SJCRH30 (cell line): ENCODE measurements at regions not wholly inside any gene's neighbourhood (a gene's known extent, or its start where the extent isn't known, plus 50 kb on each side); places are given as distances from the start of the nearest gene placed in this dataset.
A peak's percentile ranks its signal among the peaks of the same experiment; 100 is the strongest.
"Not testable (repeated sequence)": the region's sequence is repeated elsewhere in the genome, so short reads cannot be mapped to it uniquely, and the experiment has no call there.

Experiments
- DNase-seq, 2 experiments: peaks; one replicate each; pipeline ENCODE4 v3.0.0-alpha.2; 2015 to 2020
- H3K27ac ChIP-seq: fragments of 250-450 bp; sonication (Bioruptor Pico); 2 replicates; pipeline ENCODE4 v1.5.1; 2020; ENCODE audit warnings: mild to moderate bottlenecking, moderate library complexity
- H3K27me3 ChIP-seq: fragments of 250-450 bp; sonication (Bioruptor Pico); 2 replicates; pipeline ENCODE4 v1.5.1; 2020; ENCODE audit warnings: mild to moderate bottlenecking, moderate library complexity
- H3K36me3 ChIP-seq: fragments of 250-450 bp; sonication (Bioruptor Pico); 2 replicates; pipeline ENCODE4 v1.5.1; 2020; ENCODE audit warnings: mild to moderate bottlenecking, moderate library complexity
- H3K4me1 ChIP-seq: fragments of 250-450 bp; sonication (Bioruptor Pico); 2 replicates; pipeline ENCODE4 v1.5.1; 2020; ENCODE audit warnings: mild to moderate bottlenecking, moderate library complexity
- H3K4me3 ChIP-seq: fragments of 250-450 bp; sonication (Bioruptor Pico); 2 replicates; pipeline ENCODE4 v1.5.1; 2020; ENCODE audit warnings: mild to moderate bottlenecking, moderate library complexity
- H3K9me3 ChIP-seq: fragments of 250-450 bp; sonication (Bioruptor Pico); replicated peaks from 2 replicates; pipeline ENCODE4 v1.5.1; 2020; ENCODE audit warnings: mild to moderate bottlenecking, moderate library complexity

DNA sequence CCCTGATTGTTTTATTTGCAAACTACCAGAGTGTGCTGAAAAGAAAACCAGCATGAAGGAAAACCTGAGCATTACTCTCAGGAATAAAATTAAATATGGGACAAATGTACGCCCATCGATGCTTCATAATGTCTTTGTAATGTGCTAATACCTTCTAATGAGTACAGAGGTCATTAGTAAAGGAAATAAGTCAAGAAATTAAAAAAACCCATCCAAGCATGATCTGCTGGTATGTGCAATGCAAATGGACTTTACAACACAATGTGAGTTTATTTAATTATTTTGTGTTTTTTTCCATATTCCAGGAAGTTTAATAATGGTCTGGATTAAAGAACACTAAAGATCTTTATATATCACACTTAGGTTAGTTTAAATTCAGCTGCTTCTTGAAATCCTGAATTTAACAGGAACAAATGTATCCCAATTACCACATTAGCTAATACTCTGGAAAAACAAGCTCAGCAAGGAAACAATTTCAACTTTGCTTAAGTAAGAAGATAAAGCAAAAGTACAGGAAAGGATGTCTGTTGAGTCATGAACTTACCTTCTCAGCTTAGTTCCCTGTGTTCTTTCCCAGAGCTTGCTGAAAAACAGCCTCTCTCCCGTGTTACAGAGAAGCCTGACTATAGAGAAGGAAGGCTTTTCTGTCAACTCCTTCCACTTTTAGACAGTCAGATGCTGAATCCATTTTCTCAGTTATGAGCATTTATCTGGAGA is 179.3 kb upstream of the TMEM260 start:
- no peaks in the 10 kb centered on the region for H3K4me1 ChIP-seq
- no peak for DNase-seq
- H3K36me3 ChIP-seq: no peaks in the 10 kb centered on the region
- H3K9me3 ChIP-seq: no peaks in the 10 kb centered on the region; the same call in 1 of the 2 replicates
- H3K27me3 ChIP-seq: no peaks in the 10 kb centered on the region
- H3K4me3 ChIP-seq: no peak overlapping the region
- H3K27ac ChIP-seq: no peak overlapping the region

DNA sequence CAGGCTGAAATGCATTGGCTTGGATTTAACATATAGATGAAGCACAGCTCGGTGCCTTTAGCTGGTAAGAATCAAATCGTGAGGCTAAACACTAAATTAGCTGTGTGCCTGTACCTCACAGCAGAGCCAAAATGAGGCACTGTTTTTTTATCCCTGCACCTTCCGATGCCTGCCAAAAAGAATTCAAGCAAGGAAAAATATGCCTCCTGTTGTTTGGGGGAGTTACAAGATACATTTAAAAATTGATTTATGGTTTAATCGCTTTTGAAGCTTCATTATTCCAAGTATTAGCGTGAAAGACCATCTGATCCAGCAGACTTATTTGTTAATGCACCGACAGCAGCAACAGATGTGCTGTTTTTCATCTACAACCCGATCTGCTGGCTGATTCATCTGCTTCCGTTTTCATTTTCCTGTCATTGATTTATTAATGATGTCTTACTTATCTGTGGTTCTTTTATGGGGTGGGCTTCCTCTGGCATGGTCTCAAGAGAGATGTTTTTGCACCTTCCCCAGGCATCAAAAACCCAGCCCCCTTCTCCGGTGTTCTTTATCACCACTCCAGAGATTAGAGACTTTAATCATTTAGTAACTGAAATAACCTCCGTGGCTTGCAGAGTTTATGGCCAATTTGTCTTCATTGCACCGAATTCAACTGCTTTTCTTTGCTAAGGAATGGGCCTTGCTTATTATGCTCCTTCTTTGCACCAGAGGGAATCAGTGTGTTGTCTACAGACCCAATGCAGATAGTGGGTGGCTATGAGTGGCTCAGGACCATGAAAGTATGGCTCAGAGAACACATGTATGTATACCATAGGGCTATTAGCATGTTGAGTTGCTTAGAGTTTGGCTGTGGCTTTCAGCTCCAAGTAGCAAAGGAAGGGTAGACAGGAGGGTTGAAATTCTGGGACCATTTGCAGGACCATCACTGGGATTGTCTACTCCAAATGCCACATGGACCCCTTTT is 166.8 kb upstream of the TMEM260 start:
- Histone ChIP-seq H3K27ac (no peak overlapping the region), H3K27me3 (no peaks in the 10 kb centered on the region), H3K36me3 (no peaks in the 10 kb centered on the region), H3K9me3 (0 out of 2 replicates have a peak, but pooled peaks cover 3% of the 10 kb centered on the region), H3K4me1 (no peaks in the 10 kb centered on the region), H3K4me3 (no peak overlapping the region)
- DNase-seq: no peak

- no peak overlapping the region for H3K27ac ChIP-seq
- 0 out of 2 replicates have a peak, but pooled peaks cover 3% of the 10 kb centered on the region for H3K9me3 ChIP-seq
- no peaks in the 10 kb centered on the region for H3K36me3 ChIP-seq
- H3K27me3 ChIP-seq: no peaks in the 10 kb centered on the region
- no peak for DNase-seq
- H3K4me1 ChIP-seq: no peaks in the 10 kb centered on the region
- H3K4me3 ChIP-seq: no peak overlapping the region
These were observed 165.9 kb upstream of the TMEM260 start for GRCh38 chr14:56413721-56414120.

DNA sequence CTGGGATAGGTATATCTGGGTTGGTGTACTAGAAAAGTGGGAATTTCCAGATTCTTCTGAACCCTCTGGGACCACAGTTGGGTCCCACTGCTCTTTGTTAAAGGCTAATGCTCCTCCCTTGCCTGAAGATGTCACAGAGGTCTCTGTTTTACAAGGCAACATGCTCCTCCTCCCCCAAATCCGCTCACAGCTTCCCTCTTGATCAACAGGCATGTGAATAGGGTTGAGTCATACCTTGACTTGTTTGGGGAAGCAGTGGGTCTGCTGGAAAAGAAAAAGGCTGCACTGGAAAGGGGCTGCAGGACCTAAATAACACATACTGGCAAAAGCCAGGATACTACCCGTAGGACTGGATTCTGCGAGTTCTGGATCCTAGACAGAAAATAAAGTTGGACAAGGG is 165.4 kb upstream of the TMEM260 start:
- no peaks in the 10 kb centered on the region for H3K36me3 ChIP-seq
- H3K4me1 ChIP-seq: no peaks in the 10 kb centered on the region
- H3K27ac ChIP-seq: no peak overlapping the region
- DNase-seq: no peak
- no peaks in the 10 kb centered on the region for H3K27me3 ChIP-seq
- no peak overlapping the region for H3K4me3 ChIP-seq
- H3K9me3 ChIP-seq: 0 out of 2 replicates have a peak, but pooled peaks cover 3% of the 10 kb centered on the region

DNA sequence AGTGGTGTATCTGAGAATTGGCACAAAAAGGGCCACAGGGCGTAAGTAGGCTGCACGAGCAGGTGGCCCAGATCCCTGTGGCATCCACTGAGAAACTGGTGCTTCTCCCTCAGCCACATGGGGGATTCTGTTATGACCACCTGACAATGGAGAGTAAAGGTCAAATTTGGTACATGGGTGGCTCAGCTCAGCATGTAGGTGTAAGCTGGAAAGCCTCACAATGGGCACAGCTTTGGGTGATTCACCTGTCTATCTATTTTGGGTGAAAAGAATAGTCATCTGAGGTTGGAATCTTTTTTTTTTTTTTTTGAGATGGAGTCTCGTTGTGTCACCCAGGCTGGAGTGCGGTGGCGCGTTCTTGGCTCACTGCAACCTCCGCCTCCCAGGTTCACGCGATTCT is 163.4 kb upstream of the TMEM260 start:
- Histone ChIP-seq H3K4me3 (no peak overlapping the region), H3K27me3 (no peaks in the 10 kb centered on the region), H3K27ac (no peak overlapping the region), H3K36me3 (no peaks in the 10 kb centered on the region), H3K4me1 (no peaks in the 10 kb centered on the region), H3K9me3 (no peaks in the 10 kb centered on the region)
- no peak for DNase-seq

DNA sequence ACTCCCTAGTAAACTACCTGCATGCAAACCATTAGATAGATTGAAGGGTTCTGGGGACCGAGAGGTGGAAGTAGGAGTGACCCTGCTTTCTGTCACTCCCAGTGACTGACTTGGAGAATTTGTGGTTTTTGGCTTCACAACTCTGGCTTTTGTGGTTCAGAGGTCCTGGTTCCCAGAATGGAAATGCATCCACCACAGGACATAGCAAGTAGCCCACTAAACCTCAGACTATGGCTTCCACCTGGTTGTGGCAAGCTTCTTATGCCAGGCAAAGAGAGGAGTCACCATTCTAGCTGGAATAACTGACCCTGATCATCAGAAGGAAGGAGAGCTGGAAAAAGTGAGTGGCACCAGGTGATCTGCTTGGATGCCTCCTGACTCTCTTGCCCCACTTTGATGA is 162.4 kb upstream of the TMEM260 start:
- no peak for DNase-seq

GRCh38 chr14:56419750-56420149 is 159.8 kb upstream of the TMEM260 start:
- no peak for DNase-seq
- H3K4me1 ChIP-seq: peaks cover 19% of the 10 kb centered on the region
- H3K36me3 ChIP-seq: no peaks in the 10 kb centered on the region
- H3K27ac ChIP-seq: no peak overlapping the region
- no peak overlapping the region for H3K4me3 ChIP-seq
- no peaks in the 10 kb centered on the region for H3K27me3 ChIP-seq
- no peaks in the 10 kb centered on the region for H3K9me3 ChIP-seq

More for the DNA sequence above, 162.4 kb upstream of the TMEM260 start:
- no peak overlapping the region for H3K4me3 ChIP-seq
- H3K9me3 ChIP-seq: no peaks in the 10 kb centered on the region
- H3K27ac ChIP-seq: no peak overlapping the region
- H3K27me3 ChIP-seq: no peaks in the 10 kb centered on the region
- H3K4me1 ChIP-seq: peaks cover under 1% of the 10 kb centered on the region
- no peaks in the 10 kb centered on the region for H3K36me3 ChIP-seq

DNA sequence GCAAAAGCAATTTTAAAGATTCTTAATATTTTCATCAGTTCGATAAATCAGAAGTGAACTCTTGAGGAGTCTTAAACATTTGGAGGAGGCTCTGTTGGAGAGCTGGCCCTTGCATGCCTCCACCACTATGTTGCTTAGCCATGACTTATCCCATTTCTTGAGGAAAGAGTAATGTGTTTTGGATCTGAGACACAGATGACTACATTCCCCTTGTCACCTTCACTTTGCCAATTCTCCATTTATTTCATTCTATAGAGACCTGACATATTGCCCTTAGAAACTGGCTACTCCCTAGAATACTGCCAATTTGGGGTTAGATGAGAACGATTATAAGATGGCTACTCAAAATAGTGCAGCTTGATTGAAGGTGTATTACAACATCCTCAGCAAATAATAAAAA is 157.4 kb upstream of the TMEM260 start:
- Histone ChIP-seq H3K27me3 (no peaks in the 10 kb centered on the region), H3K4me3 (no peak overlapping the region)

DNA sequence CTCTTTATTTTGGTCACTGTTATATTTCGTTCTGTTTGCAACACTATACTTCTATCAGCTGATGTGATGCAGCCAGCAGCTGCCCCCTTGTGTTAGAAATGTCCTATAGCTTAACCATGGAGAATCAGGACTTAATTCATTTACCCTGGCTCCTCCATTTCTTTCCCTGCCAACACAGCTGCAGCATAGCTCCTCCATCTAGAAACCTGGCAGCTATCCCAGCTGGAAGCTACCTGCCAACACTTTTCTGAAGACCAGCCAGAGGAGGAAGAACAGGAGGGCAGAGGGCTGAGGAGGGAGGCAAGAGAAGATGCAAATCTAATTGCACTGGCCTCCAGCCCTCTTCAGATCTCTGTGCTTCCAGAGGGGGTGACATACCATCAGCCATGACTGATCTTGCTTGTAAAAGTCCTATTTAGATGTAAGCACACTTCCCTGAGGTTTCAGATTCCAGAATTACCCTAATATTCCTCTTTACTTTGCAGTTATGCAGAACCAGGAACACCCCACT is 156.8 kb upstream of the TMEM260 start:
- H3K27me3 ChIP-seq: no peaks in the 10 kb centered on the region
- no peaks in the 10 kb centered on the region for H3K9me3 ChIP-seq
- peak; percentile 76 to 89 for DNase-seq
- no peak overlapping the region for H3K4me3 ChIP-seq
- H3K27ac ChIP-seq: peak overlapping the region; percentile 46
- H3K4me1 ChIP-seq: peaks cover 19% of the 10 kb centered on the region
- H3K36me3 ChIP-seq: no peaks in the 10 kb centered on the region

More for the DNA sequence above, 157.4 kb upstream of the TMEM260 start:
- Histone ChIP-seq H3K9me3 (no peaks in the 10 kb centered on the region), H3K36me3 (no peaks in the 10 kb centered on the region), H3K27ac (no peak overlapping the region), H3K4me1 (peaks cover 19% of the 10 kb centered on the region)
- no peak for DNase-seq

GRCh38 chr14:56423544-56423943 is 156.1 kb upstream of the TMEM260 start:
- Histone ChIP-seq H3K4me1 (peaks cover 19% of the 10 kb centered on the region), H3K27me3 (no peaks in the 10 kb centered on the region), H3K27ac (peak overlapping the region; percentile 46), H3K9me3 (no peaks in the 10 kb centered on the region), H3K4me3 (no peak overlapping the region), H3K36me3 (no peaks in the 10 kb centered on the region)
- peak; percentile 72 to 89 for DNase-seq

- Histone ChIP-seq H3K4me3 (no peak overlapping the region), H3K27ac (no peak overlapping the region), H3K4me1 (no peaks in the 10 kb centered on the region), H3K27me3 (no peaks in the 10 kb centered on the region), H3K36me3 (no peaks in the 10 kb centered on the region), H3K9me3 (no peaks in the 10 kb centered on the region)
- DNase-seq: no peak
These were observed 148.6 kb upstream of the TMEM260 start for GRCh38 chr14:56431013-56431412.

DNA sequence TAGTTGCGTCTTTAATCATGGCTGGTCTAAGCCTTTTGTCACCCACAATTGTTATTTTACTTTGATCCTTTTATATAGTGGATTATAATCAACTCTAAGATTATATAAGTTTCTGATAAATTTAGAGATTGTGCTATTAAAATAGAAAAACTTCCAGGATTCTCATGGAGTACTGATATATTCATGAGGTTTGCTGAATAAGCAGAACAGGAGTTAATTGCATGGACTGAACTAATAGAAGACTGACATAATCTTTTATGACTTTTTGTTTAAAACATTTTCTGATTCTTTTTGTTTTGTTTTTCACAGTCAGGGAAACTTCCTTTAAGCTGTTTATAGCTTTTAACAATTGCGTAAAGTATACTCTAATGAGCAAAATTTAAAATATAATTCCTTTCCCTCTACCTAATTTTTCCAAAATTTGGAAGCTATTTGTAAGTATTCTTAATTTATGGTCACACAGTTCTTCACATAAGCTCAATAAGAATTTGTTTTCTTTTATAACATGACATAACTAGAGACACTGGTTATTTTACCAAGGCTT is 129.9 kb upstream of the TMEM260 start:
- Histone ChIP-seq H3K4me3 (no peak overlapping the region), H3K4me1 (no peaks in the 10 kb centered on the region), H3K27ac (no peak overlapping the region), H3K36me3 (no peaks in the 10 kb centered on the region), H3K9me3 (no peaks in the 10 kb centered on the region), H3K27me3 (no peaks in the 10 kb centered on the region)
- no peak for DNase-seq

GRCh38 chr14:56452940-56453339 is 126.7 kb upstream of the TMEM260 start:
- H3K4me1 ChIP-seq: no peaks in the 10 kb centered on the region
- H3K36me3 ChIP-seq: no peaks in the 10 kb centered on the region
- H3K9me3 ChIP-seq: no peaks in the 10 kb centered on the region
- DNase-seq: no peak
- H3K27ac ChIP-seq: no peak overlapping the region
- H3K27me3 ChIP-seq: no peaks in the 10 kb centered on the region
- H3K4me3 ChIP-seq: no peak overlapping the region

DNA sequence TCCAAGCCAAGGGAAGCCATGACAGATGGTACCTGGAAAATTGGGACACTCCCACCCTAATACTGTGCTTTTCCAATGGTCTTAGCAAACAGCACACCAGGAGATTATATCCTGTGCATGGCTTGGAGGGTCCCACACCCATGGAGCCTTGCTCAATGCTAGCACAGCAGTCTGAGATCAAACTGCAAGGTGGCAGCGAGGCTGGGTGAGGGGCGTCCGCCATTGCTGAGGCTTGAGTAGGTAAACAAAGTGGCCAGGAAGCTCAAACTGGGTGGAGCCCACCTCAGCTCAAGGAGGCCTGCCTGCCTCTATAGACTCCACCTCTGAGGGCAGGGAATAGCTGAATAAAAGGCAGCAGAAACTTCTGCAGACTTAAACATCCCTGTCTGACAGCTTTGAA is 124.9 kb upstream of the TMEM260 start:
- not testable (repeated sequence) for H3K9me3 ChIP-seq

GRCh38 chr14:56460469-56460868 is 119.1 kb upstream of the TMEM260 start:
- DNase-seq: no peak
- Histone ChIP-seq H3K36me3 (no peaks in the 10 kb centered on the region), H3K27ac (no peak overlapping the region), H3K4me3 (no peak overlapping the region), H3K27me3 (no peaks in the 10 kb centered on the region), H3K9me3 (no peaks in the 10 kb centered on the region), H3K4me1 (no peaks in the 10 kb centered on the region)

More for the DNA sequence above, 124.9 kb upstream of the TMEM260 start:
- H3K4me1 ChIP-seq, H3K36me3 ChIP-seq, H3K27me3 ChIP-seq, H3K4me3 ChIP-seq, H3K27ac ChIP-seq, DNase-seq: not testable (repeated sequence)
